Gastrocnemius medialis (tissue), 4 donors: ENCODE measurements at regions not wholly inside any gene's neighbourhood (a gene's known extent, or its start where the extent isn't known, plus 50 kb on each side); places are given as distances from the start of the nearest gene placed in this dataset.

Experiments
- POLR2A ChIP-seq, 2 donors: fragments of 450-650 bp; IDR thresholded peaks; one replicate each; pipeline ENCODE4 v1.6.1; 2017; ENCODE audit warnings: antibody characterized with exemption in 2 of 2, mild to moderate bottlenecking in 2 of 2, moderate library complexity in 2 of 2
- TF ChIP-seq, protein P1 (sequence below), 5 experiments: fragments of 450-650 bp in 3 of 5; fragments of 200-600 bp in 2 of 5; sonication (generic) in 2 of 5; IDR thresholded peaks in 4 of 5; conservative IDR thresholded peaks in 1 of 5; 1 replicate in 4 of 5; 2 replicates in 1 of 5; pipeline ENCODE4 v1.5.1; 2016 to 2019; ENCODE audit warnings: antibody characterized with exemption in 5 of 5, mild to moderate bottlenecking in 3 of 5, moderate library complexity in 3 of 5

DNA sequence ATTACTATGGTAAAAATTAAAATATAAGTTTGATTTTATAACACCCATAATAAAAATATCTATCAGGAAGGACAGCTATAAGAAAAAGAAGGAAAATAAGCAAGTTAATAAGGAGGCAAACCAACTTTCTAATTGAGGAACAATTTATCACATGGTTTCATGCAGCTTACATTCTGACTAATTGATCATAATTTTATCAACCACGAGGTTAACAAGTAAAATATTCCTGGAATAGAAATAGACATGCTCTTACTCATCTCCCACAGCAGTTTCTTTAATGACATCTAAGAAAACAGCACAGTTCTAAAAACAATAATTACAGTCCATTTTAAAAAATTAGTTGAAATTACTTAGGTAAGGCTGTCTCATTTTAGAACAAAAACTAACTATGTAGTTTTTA is 130.8 kb upstream of the KRR1 start:
- TF ChIP-seq, protein P1, sequence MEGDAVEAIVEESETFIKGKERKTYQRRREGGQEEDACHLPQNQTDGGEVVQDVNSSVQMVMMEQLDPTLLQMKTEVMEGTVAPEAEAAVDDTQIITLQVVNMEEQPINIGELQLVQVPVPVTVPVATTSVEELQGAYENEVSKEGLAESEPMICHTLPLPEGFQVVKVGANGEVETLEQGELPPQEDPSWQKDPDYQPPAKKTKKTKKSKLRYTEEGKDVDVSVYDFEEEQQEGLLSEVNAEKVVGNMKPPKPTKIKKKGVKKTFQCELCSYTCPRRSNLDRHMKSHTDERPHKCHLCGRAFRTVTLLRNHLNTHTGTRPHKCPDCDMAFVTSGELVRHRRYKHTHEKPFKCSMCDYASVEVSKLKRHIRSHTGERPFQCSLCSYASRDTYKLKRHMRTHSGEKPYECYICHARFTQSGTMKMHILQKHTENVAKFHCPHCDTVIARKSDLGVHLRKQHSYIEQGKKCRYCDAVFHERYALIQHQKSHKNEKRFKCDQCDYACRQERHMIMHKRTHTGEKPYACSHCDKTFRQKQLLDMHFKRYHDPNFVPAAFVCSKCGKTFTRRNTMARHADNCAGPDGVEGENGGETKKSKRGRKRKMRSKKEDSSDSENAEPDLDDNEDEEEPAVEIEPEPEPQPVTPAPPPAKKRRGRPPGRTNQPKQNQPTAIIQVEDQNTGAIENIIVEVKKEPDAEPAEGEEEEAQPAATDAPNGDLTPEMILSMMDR (IDR thresholded peaks at IDR 0.05 in 4 of 5, conservative IDR thresholded peaks at IDR 0.05 in 1 of 5), result no peak
- no peak for TF ChIP-seq POLR2A (IDR thresholded peaks at IDR 0.05)
